ENCODE measurements at regions not wholly inside any gene's neighbourhood (a gene's known extent, or its start where the extent isn't known, plus 50 kb on each side); places are given as distances from the start of the nearest gene placed in this dataset.

DNA sequence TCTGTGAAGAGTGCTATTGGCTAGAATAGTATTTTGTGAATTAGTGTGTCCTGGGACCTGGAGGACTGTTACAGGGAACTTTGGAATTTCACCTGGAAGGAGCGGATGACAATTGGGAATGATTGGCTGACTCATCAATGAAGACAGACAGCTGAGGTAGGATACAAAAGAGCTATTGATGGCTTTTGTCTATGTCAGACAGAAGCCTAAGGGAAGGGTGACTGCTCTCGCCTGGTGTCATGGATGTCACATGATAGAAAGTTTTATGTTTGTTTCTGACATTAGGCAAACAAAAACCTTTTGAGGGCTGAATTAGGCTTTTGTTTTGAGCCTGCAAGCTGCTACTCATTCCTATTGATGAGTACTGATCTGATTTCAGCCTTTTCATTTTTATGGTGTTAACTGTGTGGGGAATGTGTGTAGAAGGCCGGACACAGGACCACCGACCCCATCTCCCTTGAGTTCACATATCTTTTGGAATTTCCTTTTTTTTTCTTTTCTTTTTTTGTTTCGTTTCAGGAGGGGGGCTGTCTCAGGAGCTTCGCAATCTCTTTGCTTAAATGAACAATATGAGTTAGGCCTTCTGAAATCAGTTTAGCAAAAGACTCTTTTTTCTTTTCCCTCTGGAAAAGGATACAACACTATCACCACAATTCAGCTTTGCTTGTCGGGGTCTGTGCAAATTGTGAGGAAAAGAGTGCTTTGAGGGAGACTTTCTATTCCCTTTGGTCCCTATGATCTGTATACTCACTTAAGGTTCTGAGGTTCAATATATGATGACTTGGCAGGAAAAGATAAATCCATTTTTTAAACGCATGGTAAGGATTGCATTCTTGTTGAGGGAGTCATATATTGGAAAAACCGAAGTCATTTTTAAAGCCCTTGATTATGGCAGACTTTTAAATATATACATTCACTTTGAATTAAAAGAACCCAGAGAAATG, 207.9 kb upstream of the FIGN start:
- Histone ChIP-seq H2AK9ac (replicated peaks; ENCODE audit: low read depth, low read length, poor library complexity) (no peak overlapping the region), H3K4me2 (ENCODE audit: low read depth, low read length) (no peak overlapping the region), H2BK120ac (ENCODE audit: low read depth, low read length) (no peak overlapping the region), H2AFZ (replicated peaks; ENCODE audit: low read length, poor library complexity) (no peak overlapping the region), H3K56ac (ENCODE audit: extremely low read depth, insufficient read depth, low read length) (no peak overlapping the region), H3K4ac (ENCODE audit: low read depth, low read length) (no peak overlapping the region), H3K14ac (replicated peaks; ENCODE audit: low read depth, low read length) (no peak overlapping the region), H4K8ac (ENCODE audit: low read depth in 2 of 2, low read length in 2 of 2) (no peak overlapping the region), H3K9ac (ENCODE audit: low read depth, low read length) (no peak overlapping the region), H3K9me3 (ENCODE audit: control insufficient read depth, insufficient read depth, low read length) (no peaks in the 10 kb centered on the region), H3K23ac (ENCODE audit: low read depth, low read length) (no peak overlapping the region), H3K36me3 (ENCODE audit: control insufficient read depth, insufficient read depth, low read length) (no peaks in the 10 kb centered on the region), H4K5ac (ENCODE audit: low read depth, low read length) (no peak overlapping the region), H3K4me1 (ENCODE audit: control insufficient read depth, insufficient read depth, low read length) (no peaks in the 10 kb centered on the region), H3K27me3 (ENCODE audit: control insufficient read depth, insufficient read depth, low read length) (no peaks in the 10 kb centered on the region), H4K20me1 (ENCODE audit: insufficient read depth, low read length) (no peaks in the 10 kb centered on the region), H3K79me1 (ENCODE audit: low read depth in 1 of 2, low read length in 2 of 2) (no peaks in the 10 kb centered on the region), H3K4me3 (ENCODE audit: insufficient read depth, low read depth, low read length) (no peak overlapping the region), H2AK5ac (ENCODE audit: low read depth, low read length) (no peak overlapping the region), H3K27ac (ENCODE audit: insufficient read depth, low read length) (no peak overlapping the region), H4K91ac (ENCODE audit: insufficient read depth, low read depth, low read length) (no peak overlapping the region), H2BK20ac (ENCODE audit: low read depth, low read length) (no peak overlapping the region), H3K9me1 (ENCODE audit: insufficient read depth, low read length) (no peaks in the 10 kb centered on the region), H3K18ac (ENCODE audit: low read depth, low read length) (no peak overlapping the region), H2BK5ac (ENCODE audit: low read depth, low read length, poor library complexity, severe bottlenecking) (no peak overlapping the region), H2BK15ac (ENCODE audit: low read depth, low read length) (no peak overlapping the region)
- DNase-seq (no peak), ATAC-seq (ENCODE audit: low read depth) (no peak)
- dilution Hi-C loops (cut with HindIII; ENCODE audit: low sequenced_read_pairs, unreplicated experiment), result no loop called here
- WGBS, 2 experiments (ENCODE audit: extremely low coverage in 2 of 2, insufficient read length in 1 of 2), result 100% methylated on average over 1 of the region's 9 CpGs; no CpG with 5 or more reads in 1 of the 2 experiments
- ChIA-PET POLR2A (ENCODE audit: unreplicated experiment) (no interaction called here), CTCF (interaction anchor here (0.6 kb wide), 1 partner anchor 163 kb away, joined by 3 read pairs; no protein-coding TSS in a partner anchor)
- in situ Hi-C loops (cut with MboI; ENCODE audit: low sequenced_read_pairs), result no loop called here
- intact Hi-C loops (cut with micrococcal nuclease), result no loop called here
- BruUV-seq (replicated peaks), result no TSS peak
- TF ChIP-seq MXI1 (IDR thresholded peaks at IDR 0.05; ENCODE audit: borderline replicate concordance, low read depth, low read length), result no peak
- TF ChIP-seq NFE2L2 (IDR thresholded peaks at IDR 0.05; ENCODE audit: low read depth, low read length), result no peak
- peak; percentile 52 for TF ChIP-seq MAFK (IDR thresholded peaks at IDR 0.05; ENCODE audit: low read depth, low read length)
- TF ChIP-seq MAZ (IDR thresholded peaks at IDR 0.05; ENCODE audit: borderline replicate concordance, low read depth, low read length), result no peak
- TF ChIP-seq, protein P1, sequence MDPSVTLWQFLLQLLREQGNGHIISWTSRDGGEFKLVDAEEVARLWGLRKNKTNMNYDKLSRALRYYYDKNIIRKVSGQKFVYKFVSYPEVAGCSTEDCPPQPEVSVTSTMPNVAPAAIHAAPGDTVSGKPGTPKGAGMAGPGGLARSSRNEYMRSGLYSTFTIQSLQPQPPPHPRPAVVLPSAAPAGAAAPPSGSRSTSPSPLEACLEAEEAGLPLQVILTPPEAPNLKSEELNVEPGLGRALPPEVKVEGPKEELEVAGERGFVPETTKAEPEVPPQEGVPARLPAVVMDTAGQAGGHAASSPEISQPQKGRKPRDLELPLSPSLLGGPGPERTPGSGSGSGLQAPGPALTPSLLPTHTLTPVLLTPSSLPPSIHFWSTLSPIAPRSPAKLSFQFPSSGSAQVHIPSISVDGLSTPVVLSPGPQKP (IDR thresholded peaks at IDR 0.05; ENCODE audit: borderline replicate concordance, low read depth, low read length), result no peak

Data from IMR-90 (cell line).